ENCODE measurements at regions not wholly inside any gene's neighbourhood (a gene's known extent, or its start where the extent isn't known, plus 50 kb on each side); places are given as distances from the start of the nearest gene placed in this dataset.
"Not testable (repeated sequence)": the region's sequence is repeated elsewhere in the genome, so short reads cannot be mapped to it uniquely, and the experiment has no call there.

GRCh38 chr1:83468336-83468735 is 530.6 kb downstream of the TTLL7 start:
- not testable (repeated sequence) for H2AFZ ChIP-seq (replicated peaks); H3K4me3 ChIP-seq; H3K9me3 Mint-ChIP-seq; H3K27me3 ChIP-seq; H3K36me3 ChIP-seq; H3K9me3 ChIP-seq (ENCODE audit: low read depth); H3K36me3 Mint-ChIP-seq; H3K27ac Mint-ChIP-seq; H3K27ac ChIP-seq; H3F3A ChIP-seq (ENCODE audit: low read depth); DNase-seq (ENCODE audit: low spot score); H3K9ac ChIP-seq; H3K79me2 ChIP-seq (ENCODE audit: low read depth); H3K4me3 Mint-ChIP-seq; H3K4me1 ChIP-seq; H4K20me1 ChIP-seq (ENCODE audit: low read depth); H3K27me3 Mint-ChIP-seq (ENCODE audit: insufficient read depth, low read depth); H3K4me1 Mint-ChIP-seq; H3K4me2 ChIP-seq

GRCh38 chr1:83457735-83458248 is 541.1 kb downstream of the TTLL7 start:
- H3K4me3 Mint-ChIP-seq, H3K27ac Mint-ChIP-seq: not testable (repeated sequence)

GRCh38 chr1:83457281-83457680 is 541.7 kb downstream of the TTLL7 start:
- H3K4me1 Mint-ChIP-seq = peaks cover 18% of the 10 kb centered on the region
- not testable (repeated sequence) for H3K9me3 Mint-ChIP-seq; H2AFZ ChIP-seq (replicated peaks); H3K27me3 Mint-ChIP-seq (ENCODE audit: insufficient read depth, low read depth); H3K9me3 ChIP-seq (ENCODE audit: low read depth); H3K36me3 ChIP-seq; H3K4me3 Mint-ChIP-seq; H3K27me3 ChIP-seq; DNase-seq (ENCODE audit: low spot score); H3K27ac ChIP-seq; H3K79me2 ChIP-seq (ENCODE audit: low read depth); H3K36me3 Mint-ChIP-seq; H3K4me2 ChIP-seq; H3K9ac ChIP-seq; H3K27ac Mint-ChIP-seq; H3K4me3 ChIP-seq; H4K20me1 ChIP-seq (ENCODE audit: low read depth)
- Histone ChIP-seq H3F3A (ENCODE audit: low read depth) (peaks cover 12% of the 10 kb centered on the region), H3K4me1 (peaks cover 23% of the 10 kb centered on the region)

More at GRCh38 chr1:83457735-83458248, 541.1 kb downstream of the TTLL7 start:
- H3K79me2 ChIP-seq (ENCODE audit: low read depth); H4K20me1 ChIP-seq (ENCODE audit: low read depth); H3K9me3 ChIP-seq (ENCODE audit: low read depth); DNase-seq (ENCODE audit: low spot score); H3K36me3 ChIP-seq; H3K9me3 Mint-ChIP-seq; H3K4me3 ChIP-seq; H3K4me2 ChIP-seq; H3K27me3 ChIP-seq; H3K27me3 Mint-ChIP-seq (ENCODE audit: insufficient read depth, low read depth); H3K27ac ChIP-seq; H3K9ac ChIP-seq; H3K36me3 Mint-ChIP-seq; H2AFZ ChIP-seq (replicated peaks): not testable (repeated sequence)
- Histone ChIP-seq H3F3A (ENCODE audit: low read depth) (peaks cover 12% of the 10 kb centered on the region), H3K4me1 (peaks cover 23% of the 10 kb centered on the region)
- H3K4me1 Mint-ChIP-seq = peaks cover 18% of the 10 kb centered on the region

- not testable (repeated sequence) for H3K9me3 ChIP-seq (ENCODE audit: low read depth); H2AFZ ChIP-seq (replicated peaks); H4K20me1 ChIP-seq (ENCODE audit: low read depth); H3K79me2 ChIP-seq (ENCODE audit: low read depth); H3K27ac ChIP-seq; DNase-seq (ENCODE audit: low spot score); H3K27me3 Mint-ChIP-seq (ENCODE audit: insufficient read depth, low read depth); H3K4me3 ChIP-seq; H3K36me3 ChIP-seq; H3K9me3 Mint-ChIP-seq; H3K4me2 ChIP-seq; H3K27ac Mint-ChIP-seq; H3K36me3 Mint-ChIP-seq; H3K27me3 ChIP-seq; H3K4me3 Mint-ChIP-seq; H3K9ac ChIP-seq
- H3K4me1 ChIP-seq = peaks cover 23% of the 10 kb centered on the region
- H3F3A ChIP-seq (ENCODE audit: low read depth) = peaks cover 12% of the 10 kb centered on the region
- H3K4me1 Mint-ChIP-seq = peaks cover 18% of the 10 kb centered on the region
Measured at GRCh38 chr1:83455753-83456152, 543.2 kb downstream of the TTLL7 start.

- H3K27ac ChIP-seq; H2AFZ ChIP-seq (replicated peaks); H3K4me3 Mint-ChIP-seq; H3K9me3 Mint-ChIP-seq; H3F3A ChIP-seq (ENCODE audit: low read depth); H4K20me1 ChIP-seq (ENCODE audit: low read depth); H3K27me3 ChIP-seq; H3K27ac Mint-ChIP-seq; DNase-seq (ENCODE audit: low spot score); H3K4me1 ChIP-seq; H3K9me3 ChIP-seq (ENCODE audit: low read depth); H3K27me3 Mint-ChIP-seq (ENCODE audit: insufficient read depth, low read depth); H3K9ac ChIP-seq; H3K4me2 ChIP-seq; H3K36me3 ChIP-seq; H3K36me3 Mint-ChIP-seq; H3K4me3 ChIP-seq; H3K4me1 Mint-ChIP-seq; H3K79me2 ChIP-seq (ENCODE audit: low read depth): not testable (repeated sequence)
Measured at GRCh38 chr1:83445873-83446272, 553.1 kb downstream of the TTLL7 start.

- not testable (repeated sequence) for H3K9ac ChIP-seq; H3K79me2 ChIP-seq (ENCODE audit: low read depth); H3K27ac ChIP-seq; H3F3A ChIP-seq (ENCODE audit: low read depth); H3K4me3 ChIP-seq; H3K4me1 ChIP-seq; H3K9me3 ChIP-seq (ENCODE audit: low read depth); H3K27me3 ChIP-seq; H3K9me3 Mint-ChIP-seq; H3K36me3 ChIP-seq; H3K4me3 Mint-ChIP-seq; H3K4me1 Mint-ChIP-seq; DNase-seq (ENCODE audit: low spot score); H2AFZ ChIP-seq (replicated peaks); H4K20me1 ChIP-seq (ENCODE audit: low read depth); H3K36me3 Mint-ChIP-seq; H3K27ac Mint-ChIP-seq; H3K27me3 Mint-ChIP-seq (ENCODE audit: insufficient read depth, low read depth); H3K4me2 ChIP-seq
Measured at GRCh38 chr1:83442412-83442811, 556.5 kb downstream of the TTLL7 start.

- not testable (repeated sequence) for H3K27me3 ChIP-seq; H3K79me2 ChIP-seq (ENCODE audit: low read depth); H3K9ac ChIP-seq; DNase-seq (ENCODE audit: low spot score); H3K36me3 Mint-ChIP-seq; H3K27me3 Mint-ChIP-seq (ENCODE audit: insufficient read depth, low read depth); H3F3A ChIP-seq (ENCODE audit: low read depth); H3K36me3 ChIP-seq; H2AFZ ChIP-seq (replicated peaks); H3K4me3 Mint-ChIP-seq; H4K20me1 ChIP-seq (ENCODE audit: low read depth); H3K27ac ChIP-seq; H3K4me1 ChIP-seq; H3K27ac Mint-ChIP-seq; H3K4me3 ChIP-seq; H3K9me3 ChIP-seq (ENCODE audit: low read depth); H3K4me2 ChIP-seq; H3K9me3 Mint-ChIP-seq; H3K4me1 Mint-ChIP-seq
Measured at GRCh38 chr1:83440586-83440985, 558.3 kb downstream of the TTLL7 start.

GRCh38 chr1:83440021-83440420 is 558.9 kb downstream of the TTLL7 start:
- H3K27ac Mint-ChIP-seq; H3K9me3 ChIP-seq (ENCODE audit: low read depth); H3K36me3 ChIP-seq; H3K79me2 ChIP-seq (ENCODE audit: low read depth); H4K20me1 ChIP-seq (ENCODE audit: low read depth); H3K4me3 ChIP-seq; H3K4me1 ChIP-seq; H2AFZ ChIP-seq (replicated peaks); H3F3A ChIP-seq (ENCODE audit: low read depth); H3K27me3 ChIP-seq; H3K4me1 Mint-ChIP-seq; H3K9me3 Mint-ChIP-seq; H3K36me3 Mint-ChIP-seq; H3K4me3 Mint-ChIP-seq; DNase-seq (ENCODE audit: low spot score); H3K27ac ChIP-seq; H3K27me3 Mint-ChIP-seq (ENCODE audit: insufficient read depth, low read depth); H3K4me2 ChIP-seq; H3K9ac ChIP-seq: not testable (repeated sequence)
